Right ventricle myocardium inferior (tissue), 1 donor: ENCODE measurements at regions not wholly inside any gene's neighbourhood (a gene's known extent, or its start where the extent isn't known, plus 50 kb on each side); places are given as distances from the start of the nearest gene placed in this dataset.

Experiments used
- ATAC-seq: fragments of 200-7000 bp; cut with Tn5 transposase; one replicate; pipeline ENCODE4 v1.9.1; 2020; ENCODE audit warnings: mild to moderate bottlenecking, moderate library complexity
- DNase-seq: peaks from one replicate; pipeline ENCODE4 v3.0.0; 2021; ENCODE audit errors: missing footprints
- intact Hi-C: fragments of 100-400 bp; cut with DNase I; formaldehyde crosslinking; loops from one replicate; pipeline ENCODE4 v1.11.0; 2022
- donor health status: DM: no; HTN: yes; CAD: no; lungs with severe emphysema.

DNA sequence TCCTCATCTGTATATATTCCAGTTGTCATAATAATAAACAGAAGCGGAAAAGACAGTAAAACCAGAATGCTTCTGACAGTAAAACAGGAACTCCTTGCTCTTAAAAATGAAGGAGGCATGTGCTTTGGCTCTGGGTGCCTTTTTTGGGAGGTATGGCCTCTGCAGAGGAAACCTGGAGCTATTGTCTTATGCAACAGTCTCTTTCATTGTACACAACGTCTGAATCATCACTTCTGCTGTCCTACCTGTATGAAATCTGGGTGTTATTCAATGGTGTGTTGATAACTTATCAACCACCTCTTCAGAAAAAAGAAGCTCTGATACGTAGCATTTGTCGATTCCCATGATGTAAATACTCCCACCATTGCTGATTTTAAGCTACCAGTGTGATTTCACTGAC, 64.8 kb downstream of the CDCA7 start:
- intact Hi-C loops = no loop called here
- no peak for ATAC-seq
- no peak for DNase-seq

GRCh38 chr2:173424886-173425285, 70.2 kb downstream of the CDCA7 start:
- DNase-seq (no peak), ATAC-seq (no peak)
- intact Hi-C loops = no loop called here

DNA sequence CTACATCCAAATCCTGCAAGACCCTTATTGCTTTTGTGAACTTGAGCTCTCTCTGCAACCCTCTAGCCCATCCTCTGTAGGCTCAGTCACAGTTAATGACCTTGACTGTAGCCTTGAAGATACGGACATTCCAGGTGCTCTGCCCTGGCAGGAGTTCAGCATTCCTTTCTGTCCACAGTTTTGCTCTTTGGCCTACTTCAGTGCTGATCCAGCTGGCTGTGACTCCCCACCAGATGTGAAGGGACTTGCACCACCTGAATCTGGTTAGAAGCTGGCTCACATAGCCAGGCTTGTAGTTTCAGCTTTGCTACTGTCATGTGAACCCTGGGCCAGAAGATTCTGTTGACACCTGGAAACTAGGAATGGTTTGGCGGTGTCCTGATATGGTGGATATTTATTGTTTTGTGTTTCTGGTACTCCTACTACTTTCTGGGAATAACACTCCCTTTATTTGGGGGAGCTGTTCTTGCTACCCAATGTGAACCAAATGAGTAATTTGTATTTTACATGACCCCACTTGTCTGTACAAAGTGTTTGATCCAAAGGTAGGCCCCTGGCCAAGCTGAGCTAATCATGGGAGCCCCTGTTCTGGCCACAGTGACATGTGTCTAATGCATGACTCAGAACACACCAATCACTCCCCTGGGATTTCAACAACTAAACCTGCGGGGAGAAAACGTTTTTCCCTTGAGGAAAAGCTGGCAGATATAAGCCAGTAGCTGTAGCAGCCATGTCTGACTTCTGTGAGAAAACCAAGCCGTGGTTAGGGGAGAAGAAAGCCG, 73.4 kb downstream of the CDCA7 start:
- DNase-seq (no peak), ATAC-seq (peak; percentile 89)
- intact Hi-C loops = no loop called here

GRCh38 chr2:173431191-173431590, 76.5 kb downstream of the CDCA7 start:
- DNase-seq = no peak

DNA sequence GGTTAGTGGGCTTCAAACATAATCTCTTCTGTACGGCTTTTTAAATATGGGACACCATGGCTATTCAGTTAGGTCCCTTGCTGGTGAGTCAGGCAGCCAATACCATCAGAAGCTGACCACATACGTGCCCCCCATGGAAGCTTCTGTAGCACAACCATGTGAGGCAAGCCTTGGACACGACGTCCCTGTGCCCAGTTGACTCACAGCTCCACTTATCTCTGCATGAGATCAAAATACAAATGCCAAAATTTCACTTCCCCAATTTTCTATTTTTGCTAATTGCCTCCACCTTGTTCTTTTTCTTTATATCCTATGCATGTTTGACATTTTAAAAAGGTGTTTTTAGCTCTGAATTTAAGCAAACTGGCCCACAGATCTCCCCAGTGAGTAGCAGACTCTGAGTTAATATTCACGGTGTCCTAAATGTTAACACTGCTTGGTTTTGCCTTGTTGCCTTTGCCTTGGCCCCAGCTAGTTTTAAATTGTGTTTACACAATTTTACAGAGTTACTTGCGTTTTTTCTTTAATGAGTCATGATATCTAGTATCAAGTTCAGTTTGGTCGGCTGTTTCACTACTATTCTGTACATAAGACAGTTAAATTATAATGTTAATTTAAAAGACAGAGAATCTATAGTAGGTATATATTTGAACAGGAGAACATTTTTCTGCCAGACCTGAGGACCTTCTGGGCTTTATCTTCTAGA, 77.5 kb downstream of the CDCA7 start:
- ATAC-seq (no peak), DNase-seq (no peak)
- intact Hi-C loops = no loop called here

More at GRCh38 chr2:173431191-173431590, 76.5 kb downstream of the CDCA7 start:
- intact Hi-C loops = no loop called here
- no peak for ATAC-seq

GRCh38 chr2:173434762-173435569, 80.3 kb downstream of the CDCA7 start:
- intact Hi-C loops = no loop called here
- ATAC-seq (peak; percentile 65), DNase-seq (no peak)

DNA sequence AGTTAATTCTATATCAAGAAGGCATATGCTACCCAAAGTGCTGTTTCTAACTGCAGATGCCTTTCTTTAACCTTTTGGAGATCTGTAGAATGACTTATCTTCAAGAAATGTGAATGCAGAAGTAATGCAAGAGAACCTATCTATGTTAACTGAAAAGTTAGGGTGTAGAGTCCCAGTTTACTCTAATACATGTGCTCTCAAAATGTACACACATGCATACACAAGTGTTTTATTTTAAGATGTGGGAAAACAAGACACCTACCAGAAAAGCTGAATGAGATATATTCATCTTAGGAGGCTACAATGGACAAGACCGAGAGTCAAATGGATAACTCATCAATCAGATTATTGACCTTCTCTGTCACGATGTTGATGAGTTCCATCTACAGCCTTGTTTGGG, 80.9 kb downstream of the CDCA7 start:
- DNase-seq (no peak), ATAC-seq (no peak)
- intact Hi-C loops = no loop called here

- no peak for ATAC-seq
- intact Hi-C loops = no loop called here
These were observed 81.4 kb downstream of the CDCA7 start for GRCh38 chr2:173436088-173436487.

GRCh38 chr2:173441222-173441621, 86.5 kb downstream of the CDCA7 start:
- ATAC-seq (no peak), DNase-seq (no peak)
- intact Hi-C loops = no loop called here

More at GRCh38 chr2:173436088-173436487, 81.4 kb downstream of the CDCA7 start:
- no peak for DNase-seq

DNA sequence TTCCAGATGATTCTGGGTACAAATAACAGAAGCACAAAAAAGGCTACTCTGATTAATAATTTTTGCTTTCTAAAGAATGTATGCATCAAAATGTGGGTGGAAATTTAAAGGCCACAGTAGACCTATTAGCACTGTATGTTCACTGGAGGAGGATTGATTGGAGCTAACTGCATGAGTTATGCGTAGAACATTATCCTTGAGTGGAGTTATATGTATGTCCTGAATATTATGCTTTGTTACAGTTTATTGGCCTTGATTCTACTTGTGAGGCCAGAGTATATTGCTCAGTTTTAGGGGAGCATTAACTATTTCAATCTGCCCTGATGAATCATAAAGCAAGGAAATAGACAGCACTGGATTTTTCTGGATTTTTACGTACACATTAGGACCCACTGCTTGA, 87.9 kb downstream of the CDCA7 start:
- intact Hi-C loops = no loop called here
- ATAC-seq = no peak
- no peak for DNase-seq

DNA sequence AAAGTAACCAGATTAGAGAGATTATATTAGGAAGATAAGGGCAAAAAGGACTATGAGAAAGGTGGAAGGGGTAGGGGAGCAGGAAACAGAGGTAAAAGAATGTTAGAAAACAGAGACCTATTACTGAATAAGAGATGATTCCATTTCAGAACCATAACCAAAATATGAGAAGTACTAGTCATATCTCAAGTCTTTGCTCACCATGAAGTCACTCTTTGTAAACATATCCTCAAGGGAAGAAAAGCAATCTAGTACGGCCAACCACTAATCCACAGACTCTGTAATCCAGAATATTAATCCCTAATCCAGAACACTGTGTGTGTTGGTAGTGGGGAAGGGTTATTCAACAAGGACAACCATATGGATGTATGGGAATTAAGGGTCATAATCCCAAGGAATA, 92.0 kb downstream of the CDCA7 start:
- intact Hi-C loops = loop anchor here (5.0 kb wide), 1 partner anchor 469 kb away; no protein-coding TSS in a partner anchor
- ATAC-seq (no peak), DNase-seq (no peak)

- DNase-seq = peak; percentile 81
- peak; percentile 94 for ATAC-seq
- intact Hi-C loops = loop anchor here (1.0 to 5.0 kb wide), 2 partner anchors 47 to 472 kb away; no protein-coding TSS in a partner anchor
These were observed 94.3 kb downstream of the CDCA7 start for GRCh38 chr2:173448938-173449471.

DNA sequence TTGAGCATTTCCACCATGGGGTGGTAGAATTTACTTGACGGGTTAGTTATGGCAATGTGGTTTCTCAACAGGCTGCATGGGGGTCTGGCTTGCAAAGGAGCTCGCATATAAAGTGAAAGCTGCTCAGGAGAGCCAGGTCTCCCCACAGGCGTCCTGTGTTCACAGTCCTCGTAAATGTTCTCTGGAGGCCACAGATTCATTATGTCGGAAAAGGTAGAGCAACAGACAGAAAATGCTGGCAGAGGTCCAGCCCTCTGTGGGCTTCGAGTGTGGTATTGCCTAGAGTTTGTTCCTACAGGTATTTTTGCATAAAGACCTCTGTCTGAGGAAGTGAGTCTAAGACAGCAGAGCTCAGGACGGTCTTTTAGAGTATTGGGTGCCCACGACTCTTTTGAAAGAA, 96.4 kb downstream of the CDCA7 start:
- DNase-seq = no peak
- ATAC-seq = no peak
- intact Hi-C loops = no loop called here

DNA sequence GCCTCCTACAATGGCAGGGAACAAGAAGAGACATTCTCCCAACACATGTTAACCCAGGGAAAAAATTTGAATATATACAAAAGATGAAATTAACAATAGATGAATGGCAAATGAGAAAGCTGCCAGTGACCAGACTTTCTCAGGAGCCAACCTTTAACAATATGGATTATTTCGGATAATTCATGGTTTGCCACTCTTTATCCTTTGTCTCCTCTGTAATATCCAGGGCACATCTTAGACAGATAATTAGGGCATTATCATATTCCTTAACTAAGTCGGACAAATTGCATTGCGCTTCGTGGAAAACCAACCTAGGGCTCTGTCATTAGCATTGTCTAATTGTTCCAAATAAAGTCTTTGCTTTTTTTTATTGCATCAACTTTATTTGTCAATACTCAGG, 97.3 kb downstream of the CDCA7 start:
- no peak for DNase-seq
- intact Hi-C loops = no loop called here

GRCh38 chr2:173452416-173452815, 97.7 kb downstream of the CDCA7 start:
- intact Hi-C loops = no loop called here
- no peak for ATAC-seq

More for the DNA sequence above, 97.3 kb downstream of the CDCA7 start:
- ATAC-seq = no peak

DNA sequence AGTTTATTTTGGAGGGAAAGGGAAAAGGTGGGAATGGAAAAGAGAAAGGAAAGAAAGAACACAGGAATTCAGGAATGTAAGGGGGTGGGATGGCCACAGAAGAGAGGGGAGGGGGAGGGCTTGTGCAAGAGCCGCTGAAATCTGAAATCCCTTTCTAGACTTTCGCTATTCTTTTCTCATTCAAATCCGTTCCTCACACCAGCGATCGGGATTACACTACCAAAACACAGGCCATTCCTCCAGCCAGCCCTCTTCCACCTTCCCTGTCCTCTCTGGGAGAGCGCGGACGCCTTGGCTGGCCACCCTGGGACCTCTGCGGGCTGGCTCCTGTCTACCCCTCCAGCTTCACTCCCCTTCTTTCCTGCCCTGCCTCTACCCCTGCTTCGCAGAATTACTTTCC, 102.3 kb downstream of the CDCA7 start:
- ATAC-seq = no peak
- intact Hi-C loops = no loop called here
- DNase-seq = no peak

More at GRCh38 chr2:173452416-173452815, 97.7 kb downstream of the CDCA7 start:
- DNase-seq = no peak

- DNase-seq (no peak), ATAC-seq (no peak)
- intact Hi-C loops = no loop called here
These were observed 102.7 kb downstream of the CDCA7 start for GRCh38 chr2:173457366-173457765.

DNA sequence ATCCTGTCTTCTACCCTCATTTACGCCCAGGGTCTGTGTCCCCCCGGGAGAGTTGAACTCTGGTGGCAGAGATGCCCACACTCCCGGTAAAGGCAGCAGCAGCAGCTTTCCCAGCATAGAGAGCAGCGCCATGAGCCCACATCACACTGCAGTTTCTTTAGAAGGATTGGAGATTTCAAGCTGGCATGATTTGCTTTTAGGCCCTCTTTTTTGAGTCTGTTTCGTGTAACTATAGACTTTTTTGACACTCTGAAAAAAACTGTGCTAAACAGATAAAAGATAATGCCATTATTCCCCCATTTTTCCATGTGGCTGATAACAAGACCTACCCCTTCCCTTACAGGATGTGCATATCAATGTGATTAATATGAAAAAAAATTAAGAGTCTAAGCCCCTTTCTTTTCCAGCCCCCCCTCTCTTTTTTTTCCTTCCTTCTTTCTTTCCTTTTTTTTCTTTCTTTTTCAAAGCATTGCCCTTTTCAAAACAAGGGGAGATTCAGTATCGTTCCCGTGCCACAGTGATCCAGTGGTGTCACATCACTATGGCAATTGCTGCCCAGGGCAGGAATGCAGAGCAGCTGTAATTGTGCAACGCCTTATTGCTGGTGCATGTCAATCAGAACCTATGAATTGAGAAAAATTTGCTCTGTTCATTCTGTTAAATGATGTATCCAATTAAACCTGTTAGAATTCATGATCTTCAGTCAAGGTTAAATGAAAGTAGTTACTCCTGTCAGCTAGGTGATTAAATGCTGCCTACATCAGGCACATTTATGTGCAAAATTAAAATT, 104.5 kb downstream of the CDCA7 start:
- no peak for DNase-seq
- intact Hi-C loops = no loop called here
- no peak for ATAC-seq
